Prostate gland (tissue), 2 donors: ENCODE measurements at regions not wholly inside any gene's neighbourhood (a gene's known extent, or its start where the extent isn't known, plus 50 kb on each side); places are given as distances from the start of the nearest gene placed in this dataset.

Experiments used
- CTCF ChIP-seq, 4 experiments: fragments of 200-600 bp in 2 of 4; fragments of 450-650 bp in 2 of 4; sonication (generic) in 2 of 4; IDR thresholded peaks; 1 replicate in 3 of 4; 2 replicates in 1 of 4; pipeline ENCODE4 v1.5.1; 2016 to 2019; ENCODE audit warnings: antibody characterized with exemption in 4 of 4, mild to moderate bottlenecking in 2 of 4, moderate library complexity in 2 of 4
- POLR2A ChIP-seq: fragments of 450-650 bp; IDR thresholded peaks from one replicate; pipeline ENCODE4 v1.6.1; 2016; ENCODE audit warnings: antibody characterized with exemption, mild to moderate bottlenecking

DNA sequence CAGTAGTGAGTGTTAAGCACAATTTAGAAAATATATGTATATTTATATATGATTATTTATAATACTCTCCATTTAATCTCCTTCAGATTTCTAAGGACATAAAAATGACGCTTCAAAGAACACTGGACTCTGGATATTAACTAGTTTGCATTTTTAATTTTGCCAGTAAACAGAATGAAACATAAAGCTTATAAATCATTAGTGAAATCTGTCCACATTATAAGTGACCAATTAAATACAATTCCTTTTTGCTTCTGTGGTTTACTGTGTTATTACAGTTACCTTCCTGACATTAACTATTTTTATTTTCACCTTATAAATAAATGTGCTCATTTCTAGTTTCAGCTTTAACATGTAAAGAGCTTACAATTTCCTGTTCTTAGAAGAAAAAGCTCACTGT, 1081.1 kb upstream of the EPHA6 start:
- no peak for TF ChIP-seq CTCF (IDR thresholded peaks at IDR 0.05)
- no peak for TF ChIP-seq POLR2A
